ENCODE measurements at regions not wholly inside any gene's neighbourhood (a gene's known extent, or its start where the extent isn't known, plus 50 kb on each side); places are given as distances from the start of the nearest gene placed in this dataset.

- Histone ChIP-seq H3K79me2 (ENCODE audit: insufficient read depth, low read length) (no peaks in the 10 kb centered on the region), H3K9me2 (ENCODE audit: insufficient read depth) (no peaks in the 10 kb centered on the region), H2AFZ (ENCODE audit: low read depth, low read length, poor library complexity, severe bottlenecking) (no peak overlapping the region), H3K9ac (ENCODE audit: low read length) (no peak overlapping the region), H3K27me3 (ENCODE audit: insufficient read depth, low read length) (no peaks in the 10 kb centered on the region), H4K20me1 (ENCODE audit: insufficient read depth) (no peaks in the 10 kb centered on the region), H3K27ac (ENCODE audit: low read depth, low read length) (no peak overlapping the region), H3K9me3 (ENCODE audit: control insufficient read depth in 1 of 2, insufficient read depth in 1 of 2, low read depth in 1 of 2, low read length in 2 of 2) (no peaks in the 10 kb centered on the region), H3K4me1 (ENCODE audit: control insufficient read depth in 1 of 2, insufficient read depth in 2 of 2, low read length in 2 of 2) (no peaks in the 10 kb centered on the region), H3K4me3 (replicated peaks in 1 of 2; ENCODE audit: low read depth in 1 of 2, low read length in 2 of 2) (no peak overlapping the region), H3K4me2 (ENCODE audit: low read length) (no peak overlapping the region), H3K36me3 (ENCODE audit: control insufficient read depth in 1 of 2, insufficient read depth in 2 of 2, low read length in 2 of 2) (no peaks in the 10 kb centered on the region)
- ChIA-PET RAD21 (ENCODE audit: low non-redundant PET in 1 of 2, low total read pairs in 2 of 2, uncharacterized antibody in 2 of 2, unreplicated experiment in 2 of 2) (no interaction called here), CTCF (no interaction called here), POLR2A (no interaction called here)
- ATAC-seq (no peak), DNase-seq (ENCODE audit: low read depth, low spot score) (no peak)
- TF ChIP-seq JUND (IDR thresholded peaks at IDR 0.05) (no peak), TCF7L2 (IDR thresholded peaks at IDR 0.05; ENCODE audit: borderline replicate concordance, extremely low read depth, insufficient read depth, insufficient read length) (no peak), CBX3 (IDR thresholded peaks at IDR 0.05; ENCODE audit: low read depth) (no peak), EGR1 (IDR thresholded peaks at IDR 0.05; ENCODE audit: low read depth) (no peak), SRF (IDR thresholded peaks at IDR 0.05; ENCODE audit: low read depth) (no peak), MAX (IDR thresholded peaks at IDR 0.05) (no peak), SP1 (IDR thresholded peaks at IDR 0.05; ENCODE audit: low read depth) (no peak), EZH2phosphoT487 (IDR thresholded peaks at IDR 0.05; ENCODE audit: borderline replicate concordance) (no peak), CEBPB (IDR thresholded peaks at IDR 0.05; ENCODE audit: low read depth) (no peak), RAD21 (IDR thresholded peaks at IDR 0.05; ENCODE audit: low read depth) (no peak), ZFX (IDR thresholded peaks at IDR 0.05) (no peak)
- TF ChIP-seq, protein P1, sequence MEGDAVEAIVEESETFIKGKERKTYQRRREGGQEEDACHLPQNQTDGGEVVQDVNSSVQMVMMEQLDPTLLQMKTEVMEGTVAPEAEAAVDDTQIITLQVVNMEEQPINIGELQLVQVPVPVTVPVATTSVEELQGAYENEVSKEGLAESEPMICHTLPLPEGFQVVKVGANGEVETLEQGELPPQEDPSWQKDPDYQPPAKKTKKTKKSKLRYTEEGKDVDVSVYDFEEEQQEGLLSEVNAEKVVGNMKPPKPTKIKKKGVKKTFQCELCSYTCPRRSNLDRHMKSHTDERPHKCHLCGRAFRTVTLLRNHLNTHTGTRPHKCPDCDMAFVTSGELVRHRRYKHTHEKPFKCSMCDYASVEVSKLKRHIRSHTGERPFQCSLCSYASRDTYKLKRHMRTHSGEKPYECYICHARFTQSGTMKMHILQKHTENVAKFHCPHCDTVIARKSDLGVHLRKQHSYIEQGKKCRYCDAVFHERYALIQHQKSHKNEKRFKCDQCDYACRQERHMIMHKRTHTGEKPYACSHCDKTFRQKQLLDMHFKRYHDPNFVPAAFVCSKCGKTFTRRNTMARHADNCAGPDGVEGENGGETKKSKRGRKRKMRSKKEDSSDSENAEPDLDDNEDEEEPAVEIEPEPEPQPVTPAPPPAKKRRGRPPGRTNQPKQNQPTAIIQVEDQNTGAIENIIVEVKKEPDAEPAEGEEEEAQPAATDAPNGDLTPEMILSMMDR (IDR thresholded peaks at IDR 0.05 in 2 of 3, conservative IDR thresholded peaks at IDR 0.05 in 1 of 3; ENCODE audit: borderline replicate concordance in 1 of 3, insufficient read depth in 1 of 3, low read depth in 2 of 3, low read length in 2 of 3): no peak
- TF ChIP-seq, protein P2, sequence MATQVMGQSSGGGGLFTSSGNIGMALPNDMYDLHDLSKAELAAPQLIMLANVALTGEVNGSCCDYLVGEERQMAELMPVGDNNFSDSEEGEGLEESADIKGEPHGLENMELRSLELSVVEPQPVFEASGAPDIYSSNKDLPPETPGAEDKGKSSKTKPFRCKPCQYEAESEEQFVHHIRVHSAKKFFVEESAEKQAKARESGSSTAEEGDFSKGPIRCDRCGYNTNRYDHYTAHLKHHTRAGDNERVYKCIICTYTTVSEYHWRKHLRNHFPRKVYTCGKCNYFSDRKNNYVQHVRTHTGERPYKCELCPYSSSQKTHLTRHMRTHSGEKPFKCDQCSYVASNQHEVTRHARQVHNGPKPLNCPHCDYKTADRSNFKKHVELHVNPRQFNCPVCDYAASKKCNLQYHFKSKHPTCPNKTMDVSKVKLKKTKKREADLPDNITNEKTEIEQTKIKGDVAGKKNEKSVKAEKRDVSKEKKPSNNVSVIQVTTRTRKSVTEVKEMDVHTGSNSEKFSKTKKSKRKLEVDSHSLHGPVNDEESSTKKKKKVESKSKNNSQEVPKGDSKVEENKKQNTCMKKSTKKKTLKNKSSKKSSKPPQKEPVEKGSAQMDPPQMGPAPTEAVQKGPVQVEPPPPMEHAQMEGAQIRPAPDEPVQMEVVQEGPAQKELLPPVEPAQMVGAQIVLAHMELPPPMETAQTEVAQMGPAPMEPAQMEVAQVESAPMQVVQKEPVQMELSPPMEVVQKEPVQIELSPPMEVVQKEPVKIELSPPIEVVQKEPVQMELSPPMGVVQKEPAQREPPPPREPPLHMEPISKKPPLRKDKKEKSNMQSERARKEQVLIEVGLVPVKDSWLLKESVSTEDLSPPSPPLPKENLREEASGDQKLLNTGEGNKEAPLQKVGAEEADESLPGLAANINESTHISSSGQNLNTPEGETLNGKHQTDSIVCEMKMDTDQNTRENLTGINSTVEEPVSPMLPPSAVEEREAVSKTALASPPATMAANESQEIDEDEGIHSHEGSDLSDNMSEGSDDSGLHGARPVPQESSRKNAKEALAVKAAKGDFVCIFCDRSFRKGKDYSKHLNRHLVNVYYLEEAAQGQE (IDR thresholded peaks at IDR 0.05; ENCODE audit: low read depth): no peak
- intact Hi-C loops (cut with micrococcal nuclease): no loop called here
- no TSS peak for BruUV-seq (replicated peaks)
Observed at GRCh38 chr4:11801466-11802446, 373.1 kb upstream of the HS3ST1 start.
